HG03521 (cell line): ENCODE measurements at regions not wholly inside any gene's neighbourhood (a gene's known extent, or its start where the extent isn't known, plus 50 kb on each side); places are given as distances from the start of the nearest gene placed in this dataset.
"Not testable (repeated sequence)": the region's sequence is repeated elsewhere in the genome, so short reads cannot be mapped to it uniquely, and the experiment has no call there.

Experiments
- ATAC-seq: cut with Tn5 transposase; IDR thresholded peaks from one replicate; pipeline ENCODE4 v1.9.1; 2021; ENCODE audit warnings: mild to moderate bottlenecking, moderate library complexity; ENCODE audit not compliant: unreplicated experiment

GRCh38 chr16:29311461-29312344, 94.8 kb downstream of the NPIPB11 start:
- no peak for ATAC-seq

GRCh38 chr16:29310852-29311314, 95.6 kb downstream of the NPIPB11 start:
- ATAC-seq = no peak

- not testable (repeated sequence) for ATAC-seq
Measured at GRCh38 chr16:29310243-29310642, 96.3 kb downstream of the NPIPB11 start.

GRCh38 chr16:29309601-29310000, 96.9 kb downstream of the NPIPB11 start:
- ATAC-seq = not testable (repeated sequence)

GRCh38 chr16:29308644-29309546, 97.6 kb downstream of the NPIPB11 start:
- ATAC-seq = no peak

GRCh38 chr16:29307598-29308507, 98.7 kb downstream of the NPIPB11 start:
- ATAC-seq = no peak

GRCh38 chr16:29306943-29307597, 99.4 kb downstream of the NPIPB11 start:
- ATAC-seq = no peak

DNA sequence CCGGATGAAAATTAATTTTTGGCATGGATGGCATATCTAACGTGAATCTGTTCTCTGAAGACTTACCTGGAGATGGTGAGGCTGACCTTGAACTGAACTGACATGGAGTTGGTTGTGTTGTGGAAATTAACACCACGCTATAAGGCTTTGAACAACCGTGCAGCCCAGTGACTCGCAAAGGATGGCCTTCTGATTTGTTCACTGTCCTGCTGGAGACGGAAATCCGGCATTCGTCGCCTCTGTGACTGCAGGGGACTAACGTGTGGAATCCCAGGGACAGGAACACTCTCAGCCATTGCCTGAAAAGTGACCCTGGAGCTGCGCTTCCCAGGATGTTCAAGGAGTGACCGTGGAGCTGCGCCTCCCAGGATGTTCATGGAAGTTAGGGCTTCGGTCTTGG, 100.3 kb downstream of the NPIPB11 start:
- ATAC-seq = no peak

GRCh38 chr16:29305018-29305417, 101.5 kb downstream of the NPIPB11 start:
- not testable (repeated sequence) for ATAC-seq

- no peak for ATAC-seq
Measured at GRCh38 chr16:29304251-29304650, 102.3 kb downstream of the NPIPB11 start.

DNA sequence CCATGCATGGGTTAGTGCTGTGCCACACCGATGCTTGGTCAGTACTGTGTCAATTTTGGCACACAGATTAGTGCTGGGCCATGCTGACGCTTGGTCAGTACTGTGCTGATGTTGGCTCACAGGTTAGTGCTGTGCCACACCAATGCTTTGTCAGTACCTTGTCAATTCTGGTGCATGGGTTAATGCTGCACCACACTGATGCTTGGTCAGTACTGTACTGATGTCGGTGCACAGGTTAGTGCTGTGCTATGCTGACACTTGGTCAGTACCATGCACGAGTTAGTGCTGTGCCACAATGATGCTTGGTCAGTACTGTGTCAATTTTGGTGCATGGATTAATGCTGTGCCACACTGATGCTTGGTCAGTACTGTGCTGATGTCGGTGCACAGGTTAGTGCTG, 103.0 kb downstream of the NPIPB11 start:
- ATAC-seq = no peak

DNA sequence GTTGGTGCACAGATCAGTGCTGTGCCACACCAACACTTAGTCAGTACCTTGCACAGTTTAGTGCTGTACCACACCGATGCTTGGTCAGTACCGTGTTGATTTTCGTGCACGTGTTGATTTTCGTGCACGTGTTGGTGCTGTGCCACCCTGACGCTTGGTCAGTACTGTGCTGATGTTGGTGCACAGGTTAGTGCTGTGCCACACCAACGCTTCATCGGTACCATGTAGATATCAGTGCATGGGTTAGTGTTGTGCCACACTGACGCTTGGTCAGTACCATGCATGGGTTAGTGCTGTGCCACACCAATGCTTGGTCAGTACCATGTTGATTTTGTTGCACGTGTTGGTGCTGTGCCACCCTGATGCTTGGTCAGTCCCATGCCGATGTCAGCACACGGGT, 103.5 kb downstream of the NPIPB11 start:
- ATAC-seq = no peak

GRCh38 chr16:29302433-29302832, 104.1 kb downstream of the NPIPB11 start:
- ATAC-seq = not testable (repeated sequence)

- not testable (repeated sequence) for ATAC-seq
Measured at GRCh38 chr16:29301662-29302285, 104.7 kb downstream of the NPIPB11 start.

- ATAC-seq = not testable (repeated sequence)
Measured at GRCh38 chr16:29300541-29301535, 105.7 kb downstream of the NPIPB11 start.

DNA sequence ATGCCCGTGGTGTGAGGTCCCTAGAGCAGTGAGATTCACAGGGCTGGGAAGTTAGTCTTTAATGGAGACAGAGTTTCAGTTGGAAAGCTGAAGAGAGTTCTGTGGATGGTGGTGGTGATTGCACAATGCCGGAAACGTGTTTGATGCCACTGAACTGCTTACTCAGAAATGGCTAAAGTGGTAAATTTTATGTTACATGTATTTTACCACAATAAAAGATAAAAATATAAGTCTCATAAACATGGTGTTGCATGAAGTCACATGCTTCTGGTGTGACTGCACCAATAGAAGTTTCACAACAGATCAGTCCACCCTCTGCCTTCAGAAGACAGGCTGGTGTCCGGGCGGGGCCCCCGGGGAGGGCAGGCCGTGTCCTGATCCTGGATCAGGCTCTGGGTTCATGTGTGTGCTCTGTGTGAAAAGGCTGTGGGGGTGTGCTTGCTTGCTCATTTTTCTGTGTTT, 106.5 kb downstream of the NPIPB11 start:
- not testable (repeated sequence) for ATAC-seq

- not testable (repeated sequence) for ATAC-seq
Measured at GRCh38 chr16:29298997-29299396, 107.5 kb downstream of the NPIPB11 start.

DNA sequence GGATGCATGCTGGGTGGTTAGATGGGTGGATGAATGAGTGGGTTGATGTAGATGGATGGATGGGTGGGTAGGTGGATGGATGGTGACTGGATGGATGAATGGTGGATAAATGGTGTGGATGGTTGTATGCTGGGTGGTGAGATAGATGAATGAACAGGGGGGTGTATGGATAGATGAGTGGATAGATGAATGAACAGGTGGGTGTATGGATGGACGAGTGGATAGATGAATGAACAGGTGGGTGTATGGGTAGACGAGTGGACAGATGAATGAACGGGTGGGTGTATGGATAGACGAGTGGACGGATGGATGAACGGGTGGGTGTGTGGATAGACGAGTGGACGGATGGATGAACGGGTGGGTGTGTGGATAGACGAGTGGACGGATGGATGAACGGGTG, 108.2 kb downstream of the NPIPB11 start:
- ATAC-seq = not testable (repeated sequence)
